ENCODE measurements at regions not wholly inside any gene's neighbourhood (a gene's known extent, or its start where the extent isn't known, plus 50 kb on each side); places are given as distances from the start of the nearest gene placed in this dataset.

- no peak overlapping the region for H3K4me3 ChIP-seq
- no peak overlapping the region for H3K27ac ChIP-seq
Observed at GRCh38 chr9:115964710-115965347, 188.8 kb upstream of the PAPPA start.

GRCh38 chr9:115966660-115967059 is 186.9 kb upstream of the PAPPA start:
- H3K27ac ChIP-seq, result no peak overlapping the region
- H3K4me3 ChIP-seq, result no peak overlapping the region

- H3K27ac ChIP-seq, result no peak overlapping the region
- no peak overlapping the region for H3K4me3 ChIP-seq
Observed at GRCh38 chr9:115969096-115969495, 184.5 kb upstream of the PAPPA start.

GRCh38 chr9:115972362-115972761 is 181.2 kb upstream of the PAPPA start:
- no peak overlapping the region for H3K27ac ChIP-seq
- H3K4me3 ChIP-seq, result no peak overlapping the region

GRCh38 chr9:115972843-115973595 is 180.6 kb upstream of the PAPPA start:
- H3K4me3 ChIP-seq, result no peak overlapping the region

GRCh38 chr9:115976781-115977180 is 176.8 kb upstream of the PAPPA start:
- Histone ChIP-seq H3K27ac (no peak overlapping the region), H3K4me3 (no peak overlapping the region)

More at GRCh38 chr9:115972843-115973595, 180.6 kb upstream of the PAPPA start:
- no peak overlapping the region for H3K27ac ChIP-seq

GRCh38 chr9:115978091-115978490 is 175.5 kb upstream of the PAPPA start:
- H3K27ac ChIP-seq, result no peak overlapping the region
- H3K4me3 ChIP-seq, result no peak overlapping the region

- Histone ChIP-seq H3K4me3 (no peak overlapping the region), H3K27ac (no peak overlapping the region)
Observed at GRCh38 chr9:115978659-115979096, 174.9 kb upstream of the PAPPA start.

- H3K4me3 ChIP-seq, result no peak overlapping the region
- no peak overlapping the region for H3K27ac ChIP-seq
Observed at GRCh38 chr9:115980054-115980453, 173.5 kb upstream of the PAPPA start.

GRCh38 chr9:115980502-115980901 is 173.1 kb upstream of the PAPPA start:
- Histone ChIP-seq H3K4me3 (no peak overlapping the region), H3K27ac (no peak overlapping the region)

- Histone ChIP-seq H3K27ac (no peak overlapping the region), H3K4me3 (no peak overlapping the region)
Observed at GRCh38 chr9:115980976-115981375, 172.6 kb upstream of the PAPPA start.

- no peak overlapping the region for H3K4me3 ChIP-seq
- no peak overlapping the region for H3K27ac ChIP-seq
Observed at GRCh38 chr9:115983366-115983765, 170.2 kb upstream of the PAPPA start.

GRCh38 chr9:115985657-115986056 is 167.9 kb upstream of the PAPPA start:
- Histone ChIP-seq H3K4me3 (no peak overlapping the region), H3K27ac (no peak overlapping the region)

- no peak overlapping the region for H3K4me3 ChIP-seq
Observed at GRCh38 chr9:115986508-115986907, 167.1 kb upstream of the PAPPA start.

GRCh38 chr9:115988701-115989100 is 164.9 kb upstream of the PAPPA start:
- H3K27ac ChIP-seq, result no peak overlapping the region
- no peak overlapping the region for H3K4me3 ChIP-seq

More at GRCh38 chr9:115986508-115986907, 167.1 kb upstream of the PAPPA start:
- H3K27ac ChIP-seq, result no peak overlapping the region

- no peak overlapping the region for H3K4me3 ChIP-seq
- no peak overlapping the region for H3K27ac ChIP-seq
Observed at GRCh38 chr9:115989831-115990230, 163.8 kb upstream of the PAPPA start.

- no peak overlapping the region for H3K4me3 ChIP-seq
- H3K27ac ChIP-seq, result no peak overlapping the region
Observed at GRCh38 chr9:115992834-115993233, 160.8 kb upstream of the PAPPA start.

- Histone ChIP-seq H3K4me3 (no peak overlapping the region), H3K27ac (peak overlapping the region in 3 of 21 experiments; percentile 33 to 64 (median 51))
Observed at GRCh38 chr9:115997923-115998322, 155.7 kb upstream of the PAPPA start.

GRCh38 chr9:115998666-115999065 is 154.9 kb upstream of the PAPPA start:
- Histone ChIP-seq H3K4me3 (no peak overlapping the region), H3K27ac (peak overlapping the region in 1 of 21 experiments; percentile 51)

- no peak overlapping the region for H3K4me3 ChIP-seq
- H3K27ac ChIP-seq, result no peak overlapping the region
Observed at GRCh38 chr9:115999498-115999897, 154.1 kb upstream of the PAPPA start.

- Histone ChIP-seq H3K27ac (no peak overlapping the region), H3K4me3 (no peak overlapping the region)
Observed at GRCh38 chr9:116000748-116001329, 152.8 kb upstream of the PAPPA start.
